HUDEP-2 (cell line): ENCODE measurements at regions not wholly inside any gene's neighbourhood (a gene's known extent, or its start where the extent isn't known, plus 50 kb on each side); places are given as distances from the start of the nearest gene placed in this dataset.
"Not testable (repeated sequence)": the region's sequence is repeated elsewhere in the genome, so short reads cannot be mapped to it uniquely, and the experiment has no call there.

Source experiments
- DNase-seq, 76 experiments: peaks; one replicate each; lab custom pipeline; 2025; ENCODE audit not compliant: unreplicated experiment in 76 of 76; lab: John Stamatoyannopoulos, UW

DNA sequence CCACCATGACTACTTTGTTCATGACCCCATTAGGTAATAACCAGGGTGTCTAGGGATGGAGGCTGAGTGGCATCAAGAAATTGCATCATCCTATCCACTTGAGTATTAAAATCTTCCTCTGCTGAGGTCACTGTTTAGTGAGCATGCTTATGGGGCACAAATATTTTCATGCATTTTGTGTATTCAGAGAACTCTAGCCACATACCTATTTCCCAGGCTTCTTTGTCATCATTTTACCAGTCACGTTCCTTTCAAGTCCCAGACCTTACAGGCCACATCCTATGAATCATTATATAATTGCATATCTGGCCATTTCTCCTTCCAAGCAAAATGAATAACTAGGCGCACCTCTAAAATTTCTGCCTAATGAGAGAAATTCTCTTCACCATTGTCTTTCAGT is 1882.9 kb upstream of the AGA start:
- DNase-seq: no peak

DNA sequence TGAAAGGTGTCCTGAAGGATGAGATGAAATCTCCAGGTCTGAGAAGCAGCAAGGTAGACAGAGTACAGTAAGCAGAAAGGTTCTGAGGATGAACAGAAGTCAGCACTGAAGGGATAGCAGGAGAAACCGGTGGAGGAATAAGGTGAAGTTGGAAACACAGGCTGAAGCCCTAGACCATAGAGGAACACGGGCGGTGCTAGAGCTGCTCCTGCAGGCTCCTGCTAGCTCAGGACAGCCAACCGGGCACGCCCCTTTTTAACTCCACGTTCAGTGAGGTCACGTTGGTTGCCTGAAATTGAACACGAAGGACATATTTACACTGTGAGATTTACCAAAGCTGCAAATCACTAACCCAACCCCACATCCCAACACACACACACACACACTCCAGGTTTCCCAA is 1886.4 kb upstream of the AGA start:
- no peak for DNase-seq

DNA sequence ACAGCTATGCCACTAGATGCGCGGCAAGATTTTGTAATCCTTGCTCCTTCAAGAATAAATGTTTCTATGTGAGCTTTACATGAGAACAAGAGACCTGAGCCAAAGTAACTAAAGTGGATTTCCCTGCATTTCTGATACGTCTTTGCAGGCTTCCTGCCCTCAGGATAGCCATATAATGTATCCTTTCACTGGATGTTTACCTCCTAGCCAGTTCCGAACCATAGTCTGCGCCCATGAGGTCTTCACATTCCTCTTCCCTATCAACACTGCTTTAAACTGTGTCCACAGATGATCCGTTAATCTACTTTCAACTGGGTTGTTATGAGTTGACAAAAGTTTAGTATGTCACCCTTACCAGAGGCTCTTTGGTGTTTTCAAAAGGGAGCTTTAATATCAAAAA is 1889.1 kb upstream of the AGA start:
- no peak for DNase-seq

DNA sequence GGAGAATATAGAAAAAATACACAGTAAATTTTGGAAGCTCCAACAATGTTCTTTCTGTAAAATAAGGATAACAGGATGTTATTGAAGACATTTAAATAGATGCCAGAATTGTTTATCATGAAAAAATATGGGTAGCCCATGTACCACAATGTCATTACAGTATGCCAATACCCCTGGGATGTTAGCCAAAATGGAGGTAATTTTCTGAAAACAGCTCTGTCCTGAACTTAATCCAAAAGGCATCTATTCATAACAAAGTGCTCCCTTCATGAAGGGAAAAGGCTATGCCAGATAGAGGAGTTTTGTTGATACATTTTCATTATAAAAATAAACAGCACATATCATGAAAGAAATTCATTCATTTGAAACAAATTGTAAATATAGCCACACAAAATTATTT is 1902.6 kb upstream of the AGA start:
- no peak for DNase-seq

DNA sequence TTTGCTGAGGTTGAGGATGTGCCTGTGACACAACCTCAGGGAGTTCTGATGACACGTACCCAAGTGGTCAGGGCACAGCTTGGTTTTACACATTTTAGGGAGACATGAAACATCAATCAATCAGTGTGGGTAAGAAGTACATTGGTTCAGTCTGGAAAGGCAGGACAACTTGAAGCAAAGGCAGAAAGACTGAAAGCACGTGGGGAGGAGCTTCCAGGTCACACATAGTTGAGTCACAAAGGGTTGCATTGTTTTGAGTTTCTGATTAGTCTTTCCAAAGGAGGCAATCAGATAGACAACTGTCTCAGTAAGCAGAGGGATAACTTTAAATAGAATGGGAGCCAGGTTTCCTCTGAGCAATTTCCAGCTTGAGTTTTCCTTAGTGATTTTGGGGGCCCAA is 1910.0 kb upstream of the AGA start:
- DNase-seq: no peak

DNA sequence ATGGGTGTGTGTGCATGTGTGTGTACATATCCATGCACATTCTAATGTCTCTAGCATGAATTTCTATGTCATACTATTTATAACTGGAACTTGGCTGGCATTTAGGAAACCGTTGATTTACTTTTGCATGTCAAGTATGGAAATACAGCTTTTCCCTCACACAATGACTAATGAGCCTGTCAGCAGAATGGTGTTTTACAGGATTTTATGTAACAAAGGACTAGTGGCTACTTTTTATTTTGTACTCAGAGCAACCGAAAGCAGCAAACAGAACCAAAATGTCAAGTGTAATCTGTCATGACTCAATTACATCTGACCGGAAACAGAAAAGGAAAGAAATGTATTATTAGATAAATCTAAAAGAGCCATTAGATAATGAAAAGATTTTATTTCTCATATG is 1911.5 kb upstream of the AGA start:
- no peak for DNase-seq

DNA sequence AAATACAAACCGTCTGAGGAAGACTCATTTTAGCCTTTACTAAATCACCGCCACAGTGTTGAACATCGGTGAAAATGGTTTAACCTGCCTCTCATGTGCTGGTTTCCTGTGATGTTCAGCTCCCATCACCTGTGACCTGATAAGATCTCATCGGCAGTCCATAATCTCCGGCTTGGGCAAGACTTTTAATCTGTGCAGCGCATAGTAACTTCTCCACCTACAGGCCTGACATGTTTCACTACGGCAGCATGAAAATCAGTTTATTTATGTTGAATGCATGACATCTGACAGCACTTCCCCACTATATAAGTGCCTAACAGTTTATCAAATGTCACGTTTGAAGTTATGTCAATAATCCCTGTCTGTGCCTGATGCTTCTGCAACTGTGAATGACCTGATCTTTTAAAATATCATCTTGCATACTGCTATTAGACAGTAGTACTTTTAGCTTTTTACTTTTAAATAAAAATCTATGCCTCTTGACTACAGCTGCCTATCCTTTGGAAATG is 1919.8 kb upstream of the AGA start:
- no peak for DNase-seq

DNA sequence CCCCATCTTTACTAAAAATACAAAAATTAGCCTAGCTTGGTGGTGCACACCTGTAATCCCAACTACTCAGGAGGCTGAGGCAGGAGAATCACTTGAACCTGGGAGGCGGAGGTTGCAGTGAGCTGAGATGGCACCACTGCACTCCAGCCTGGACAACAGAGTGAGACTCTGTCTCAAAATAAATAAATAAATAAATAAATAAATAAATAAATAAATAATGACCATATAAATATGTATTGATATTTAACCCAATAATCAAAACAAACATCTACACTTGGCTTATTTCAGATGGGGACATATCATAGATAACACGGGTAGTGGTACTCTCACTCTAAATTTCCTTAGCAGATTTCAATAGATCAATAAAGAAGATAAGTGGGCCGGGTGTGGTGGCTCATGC is 1923.7 kb upstream of the AGA start:
- DNase-seq: not testable (repeated sequence)

DNA sequence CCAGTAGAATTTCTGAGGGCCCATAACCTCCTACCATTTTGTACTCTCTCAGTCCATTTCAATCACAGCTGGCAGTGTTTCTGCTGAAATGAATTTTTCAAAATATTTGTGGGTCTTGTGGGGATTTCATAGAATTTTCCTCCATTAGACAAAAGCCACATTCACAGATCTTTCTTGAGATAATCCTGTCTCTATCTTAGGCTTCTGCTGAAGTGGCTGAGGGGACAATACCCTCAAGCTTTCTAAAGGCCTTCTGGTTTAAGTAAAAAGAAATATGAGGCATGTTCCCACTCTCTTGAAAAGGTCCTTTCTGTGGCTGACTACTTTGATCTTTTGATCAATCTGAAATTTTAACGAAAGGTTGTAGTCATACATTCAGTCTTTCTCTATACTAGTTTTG is 1930.0 kb upstream of the AGA start:
- DNase-seq: no peak

DNA sequence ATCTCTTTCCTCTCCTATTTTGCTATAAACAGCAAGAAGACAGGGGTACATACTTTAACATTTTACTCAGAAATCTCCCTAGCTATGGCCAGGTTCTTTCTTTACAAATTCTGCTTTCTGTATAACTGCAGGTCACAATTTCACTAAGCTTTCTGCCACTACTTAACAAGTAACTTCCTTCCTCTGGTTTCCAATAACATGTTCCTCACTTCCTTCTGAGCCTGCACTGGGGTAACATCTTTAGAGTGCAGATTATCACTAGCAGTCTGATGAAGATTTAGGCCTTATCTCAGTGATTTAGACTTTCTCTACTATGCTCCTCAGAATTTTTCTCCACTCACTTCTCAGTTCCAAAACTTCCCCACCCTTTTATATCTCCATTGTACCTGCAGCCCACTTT is 1930.5 kb upstream of the AGA start:
- DNase-seq: no peak

DNA sequence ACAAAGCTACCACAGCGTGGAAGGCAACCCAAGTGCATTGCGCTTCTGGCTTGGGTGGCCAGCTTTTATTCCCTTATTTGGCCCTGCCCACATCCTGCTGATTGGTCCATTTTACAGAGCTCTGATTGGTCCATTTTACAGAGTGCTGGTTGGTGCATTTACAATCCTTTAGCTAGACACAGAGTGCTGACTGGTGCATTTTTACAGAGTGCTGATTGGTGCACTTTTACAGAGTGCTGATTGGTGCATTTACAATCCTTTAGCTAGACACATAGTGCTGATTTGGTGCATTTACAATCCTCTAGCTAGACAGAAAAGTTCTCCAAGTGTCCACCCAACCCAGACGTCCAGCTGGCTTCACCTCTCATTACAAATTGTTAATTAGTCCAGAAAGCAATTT is 1936.6 kb upstream of the AGA start:
- not testable (repeated sequence) for DNase-seq

DNA sequence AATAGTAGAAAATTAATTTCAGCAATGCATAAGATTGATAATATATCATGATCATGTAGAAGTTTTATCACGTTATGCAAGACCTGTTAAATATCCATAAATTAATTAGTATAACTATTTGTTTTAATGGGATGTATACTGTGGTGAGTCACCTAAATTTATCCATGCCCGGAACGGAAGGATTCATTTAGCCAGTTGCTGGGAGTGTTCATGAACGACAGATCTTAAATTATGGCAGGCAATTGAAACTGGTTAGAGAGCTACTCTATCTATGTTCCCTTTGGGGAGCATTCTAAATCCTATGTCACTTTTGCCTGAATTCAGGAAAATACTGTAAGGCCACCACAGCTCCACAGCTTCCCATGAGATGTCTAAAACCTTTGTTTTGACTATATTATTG is 1950.5 kb upstream of the AGA start:
- DNase-seq: no peak

DNA sequence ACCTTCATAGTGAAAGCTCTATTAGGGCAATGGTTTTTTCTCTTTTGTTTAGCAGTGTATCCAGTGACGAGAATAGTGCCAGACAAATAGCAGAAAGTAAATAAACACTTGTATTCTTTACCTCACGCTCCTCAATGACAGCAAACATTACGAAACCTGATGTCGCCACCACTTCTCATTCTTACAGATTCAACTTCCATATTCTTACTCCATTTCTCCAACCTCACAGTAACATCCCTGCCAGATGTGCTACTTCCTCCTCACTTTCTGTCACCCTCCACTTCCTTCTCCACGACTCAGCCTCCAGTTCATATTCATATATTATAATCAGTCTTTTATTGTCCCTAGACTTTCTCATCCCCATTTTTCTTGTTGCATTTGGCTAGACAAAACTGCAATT is 1956.2 kb upstream of the AGA start:
- DNase-seq: no peak

DNA sequence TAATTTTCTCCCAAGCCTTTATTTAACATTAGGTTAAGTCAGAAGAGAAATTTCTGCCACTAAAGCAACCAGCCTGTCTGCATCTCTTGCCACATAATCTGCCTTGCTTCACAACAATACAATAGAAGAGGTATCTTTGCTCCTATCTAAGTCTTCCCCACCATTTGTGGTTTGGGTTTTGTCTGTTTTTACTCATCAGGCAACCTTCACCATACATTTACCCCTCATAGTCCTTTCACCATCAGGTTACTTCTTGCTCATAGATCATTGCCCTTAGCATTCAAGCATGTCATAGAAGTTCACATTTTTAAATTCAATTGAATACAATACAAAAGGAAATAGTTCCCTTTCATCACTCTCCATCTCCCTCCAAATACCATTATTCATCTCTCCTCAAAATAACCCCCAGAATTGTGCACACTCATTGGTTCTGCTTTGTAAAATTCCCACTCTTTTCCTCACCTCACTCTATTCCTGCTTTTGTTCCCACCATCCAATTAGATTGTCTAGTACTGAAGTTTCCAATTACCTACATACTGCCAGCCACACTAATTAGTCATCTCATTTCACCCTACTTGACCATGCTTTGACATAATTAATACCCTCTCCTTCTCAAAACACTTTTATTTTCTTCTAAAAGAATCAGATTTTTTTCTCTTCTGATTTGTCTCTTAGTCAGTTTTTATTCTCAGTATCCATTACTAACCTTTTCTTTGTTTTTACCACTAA is 1957.0 kb upstream of the AGA start:
- no peak for DNase-seq

DNA sequence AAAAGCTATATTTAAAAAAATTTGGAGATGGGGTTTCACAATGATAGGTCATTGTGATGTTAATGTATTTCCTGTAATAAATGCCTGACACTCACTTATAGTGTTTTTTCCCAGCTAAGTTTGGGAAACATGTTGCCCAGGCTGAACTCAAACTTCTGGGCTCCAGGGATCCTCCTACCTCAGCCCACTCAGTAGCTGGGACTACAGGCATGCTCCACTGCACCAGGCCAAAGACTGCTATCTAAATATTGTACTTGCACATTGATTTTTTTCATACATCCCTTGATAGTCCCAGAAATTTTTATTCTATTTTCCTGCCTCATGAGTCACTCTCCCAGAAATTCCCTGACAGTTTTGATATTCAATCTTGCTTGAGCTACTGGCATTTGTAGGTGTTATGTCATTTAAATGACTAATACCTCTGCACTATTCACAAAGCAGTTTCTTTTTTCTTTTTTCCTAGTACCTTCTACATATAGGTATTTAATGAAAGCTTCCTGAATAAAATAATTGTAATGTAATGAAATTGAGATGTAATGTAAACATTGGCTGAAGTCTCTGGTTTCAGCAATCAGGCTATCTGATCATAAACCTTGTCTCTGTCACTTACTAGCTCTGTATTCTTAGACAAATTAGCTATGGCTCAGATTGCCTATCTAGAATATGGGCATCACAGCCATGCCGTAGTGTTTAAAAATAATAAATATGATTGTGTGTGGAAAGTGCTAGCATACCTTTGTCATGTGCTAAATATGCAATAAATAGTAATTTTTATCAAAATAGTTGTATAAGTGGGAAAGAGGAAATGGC is 1973.0 kb upstream of the AGA start:
- no peak for DNase-seq

DNA sequence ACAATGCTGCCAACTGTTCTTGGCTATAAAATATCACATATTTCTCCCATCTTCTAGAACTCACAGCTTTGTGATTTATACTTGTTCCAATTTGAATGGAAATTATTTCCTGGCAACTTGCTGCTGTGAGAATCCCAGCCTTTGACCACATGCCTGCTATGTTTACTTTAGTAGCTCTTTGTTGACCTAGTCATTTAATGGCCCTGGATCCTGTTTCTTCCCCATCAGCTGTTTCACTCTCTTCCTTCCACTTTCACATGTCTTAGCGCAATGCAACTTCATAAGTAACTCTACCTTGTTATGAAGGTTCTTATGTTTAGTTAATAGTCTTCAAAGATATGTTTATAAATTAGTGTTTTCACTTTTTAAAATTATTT is 1973.6 kb upstream of the AGA start:
- DNase-seq: no peak

DNA sequence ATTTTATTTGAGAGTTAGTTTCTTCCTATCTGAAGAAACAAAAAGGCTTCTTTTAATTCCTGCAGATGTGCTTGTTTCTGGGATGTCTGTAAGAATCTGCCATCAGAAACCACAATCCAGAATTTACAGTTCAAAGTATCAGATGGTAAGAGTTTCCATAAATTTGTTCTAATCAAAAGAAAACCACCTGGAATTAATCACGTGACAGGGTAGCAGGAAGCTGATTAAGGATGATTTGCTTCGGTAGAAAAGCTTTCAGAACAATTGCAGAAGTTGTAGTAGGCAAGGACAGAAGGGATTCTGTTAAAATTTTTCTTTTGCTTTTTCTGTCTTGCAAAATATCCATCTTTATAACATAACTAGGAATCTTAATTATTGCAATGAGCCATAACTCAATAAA is 1975.1 kb upstream of the AGA start:
- no peak for DNase-seq

DNA sequence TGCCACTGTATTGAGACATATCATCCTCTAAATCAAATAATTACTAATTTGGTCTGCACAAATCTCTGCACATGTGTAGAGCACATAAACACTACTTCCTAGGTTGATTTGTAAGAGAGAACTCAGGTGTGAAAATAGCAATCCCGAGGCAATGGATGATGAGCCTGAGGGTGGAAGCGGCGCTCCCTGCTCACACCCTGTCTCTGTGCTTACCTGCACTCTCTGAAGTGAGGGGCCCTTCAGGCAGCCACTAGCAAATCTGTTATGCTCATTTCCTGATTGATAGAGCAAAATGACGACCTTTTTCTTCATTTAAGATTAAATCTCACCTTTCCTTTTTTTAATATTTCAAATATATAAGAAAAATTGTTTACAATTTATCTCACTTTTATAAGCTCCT is 1995.7 kb upstream of the AGA start:
- no peak for DNase-seq

DNA sequence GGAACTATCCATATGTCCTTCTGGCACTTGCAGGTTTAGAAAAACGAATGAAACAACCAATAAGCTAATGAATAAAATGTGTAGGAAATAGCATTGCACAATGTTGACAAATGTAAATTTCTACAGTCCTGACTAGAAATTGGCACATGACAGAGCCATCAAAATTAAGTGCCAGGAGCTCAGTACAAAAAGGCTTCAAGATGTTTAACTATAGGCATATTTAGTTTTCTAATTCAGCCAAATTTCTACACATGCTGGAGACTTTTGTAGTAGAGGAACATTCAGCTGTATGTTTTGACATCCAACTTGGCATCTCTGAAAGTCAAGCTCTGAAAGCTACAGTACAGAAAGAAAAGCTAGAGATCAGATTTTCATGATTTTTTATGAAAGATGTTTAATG is 1999.4 kb upstream of the AGA start:
- no peak for DNase-seq

DNA sequence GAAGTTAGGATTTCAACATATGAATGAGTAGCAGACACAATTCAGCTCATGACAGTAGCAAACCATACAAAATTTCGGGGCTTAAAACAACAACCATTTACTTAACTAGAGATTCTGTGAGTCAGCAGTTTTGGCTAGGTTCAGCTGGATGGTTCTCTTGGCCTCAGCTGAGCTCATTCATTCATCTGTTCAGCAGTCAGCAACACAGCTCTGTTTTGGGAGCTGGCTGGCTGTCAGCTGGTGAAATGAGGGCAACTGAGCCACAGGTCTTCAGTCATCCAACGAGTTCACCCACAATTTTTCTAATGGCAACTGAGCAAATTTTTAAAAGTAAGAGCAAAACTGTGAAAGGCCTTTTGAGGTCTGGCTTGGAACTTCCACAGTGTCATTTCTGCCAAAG is 2005.1 kb upstream of the AGA start:
- DNase-seq: no peak

DNA sequence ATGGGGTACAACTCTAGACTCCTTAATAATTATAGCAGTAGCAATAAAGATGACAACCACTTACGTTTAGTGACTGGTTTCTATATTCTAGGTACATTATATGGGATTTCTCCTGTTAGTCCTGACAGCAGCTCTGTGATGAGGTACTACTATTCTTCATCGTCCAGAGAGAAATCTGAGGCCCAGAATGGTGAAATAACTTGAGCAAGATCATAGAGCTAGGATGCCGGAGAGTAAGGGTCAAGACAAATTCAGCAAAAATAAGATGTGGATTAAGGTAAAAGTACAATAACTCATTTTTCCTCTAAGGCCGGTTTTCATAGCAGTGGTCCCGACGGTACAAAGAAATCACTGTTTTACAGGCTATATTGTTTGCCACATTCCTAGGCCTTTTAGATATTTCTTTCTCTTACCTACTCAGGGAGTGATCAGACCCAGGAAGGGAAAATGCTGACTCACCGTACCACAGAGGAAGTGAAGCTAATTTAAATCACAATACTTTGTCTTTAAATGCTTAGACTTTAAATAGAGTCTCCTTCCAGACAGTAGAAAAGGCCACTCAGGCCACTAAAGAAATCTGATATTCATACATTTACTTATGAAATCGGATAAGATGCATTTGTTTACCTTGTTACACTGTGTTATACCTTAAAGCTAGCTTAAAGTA is 2023.0 kb upstream of the AGA start:
- DNase-seq: no peak

DNA sequence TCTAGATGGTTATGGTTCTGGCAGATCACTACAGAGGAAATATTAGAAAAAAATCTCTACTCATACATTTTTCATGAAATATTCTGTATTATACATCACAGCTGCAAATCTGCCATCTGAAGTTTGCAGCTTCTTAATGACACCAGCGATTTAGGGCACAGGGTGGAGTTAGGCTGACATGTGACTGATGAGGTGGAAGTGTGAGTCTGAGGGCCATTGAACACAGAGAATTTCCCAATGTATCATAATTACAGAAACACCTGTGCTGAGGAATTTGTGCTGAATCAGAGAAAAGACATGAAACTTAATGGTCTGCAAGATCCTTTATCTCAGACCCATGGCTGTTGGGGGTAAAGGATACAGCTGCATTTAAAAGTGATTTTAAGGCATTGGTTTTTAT is 2025.6 kb upstream of the AGA start:
- no peak for DNase-seq
